Fibroblast of villous mesenchyme (primary cell): ENCODE measurements at regions not wholly inside any gene's neighbourhood (a gene's known extent, or its start where the extent isn't known, plus 50 kb on each side); places are given as distances from the start of the nearest gene placed in this dataset.
"Not testable (repeated sequence)": the region's sequence is repeated elsewhere in the genome, so short reads cannot be mapped to it uniquely, and the experiment has no call there.

Experiments used
- DNase-seq: peaks from one replicate; pipeline ENCODE4 v3.0.0-alpha.2; 2010; ENCODE audit warnings: low read depth
- H3K4me3 ChIP-seq: 2 replicates; pipeline ENCODE4 v1.5.1; 2011; ENCODE audit warnings: low read depth, mild to moderate bottlenecking, low read length
- TF ChIP-seq, protein P1 (sequence below): IDR thresholded peaks from 2 replicates; pipeline ENCODE4 v1.5.1; 2012; ENCODE audit warnings: low read depth, mild to moderate bottlenecking, low read length; ENCODE audit not compliant: insufficient read depth

DNA sequence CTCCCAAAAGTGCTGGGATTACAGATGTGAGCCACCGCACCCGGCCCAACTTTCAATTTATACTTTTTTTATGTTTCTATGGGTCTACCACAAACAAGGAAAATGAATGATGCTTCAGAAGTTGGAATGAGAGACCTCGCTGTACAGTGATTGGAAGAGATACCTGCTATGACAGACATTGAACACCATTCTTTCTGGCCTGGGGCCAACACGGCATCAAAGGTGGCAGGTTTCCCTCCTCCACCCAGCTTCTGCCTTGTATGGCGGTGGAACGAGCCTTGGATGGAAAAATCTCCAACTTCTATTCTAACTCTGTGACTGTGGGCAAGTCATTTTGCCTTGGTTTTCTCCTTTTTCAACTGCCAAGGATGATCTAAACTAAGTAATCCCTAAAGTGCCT is 117.8 kb upstream of the FAM174B start:
- no peak for DNase-seq
- no peak overlapping the region for H3K4me3 ChIP-seq
- TF ChIP-seq, protein P1, sequence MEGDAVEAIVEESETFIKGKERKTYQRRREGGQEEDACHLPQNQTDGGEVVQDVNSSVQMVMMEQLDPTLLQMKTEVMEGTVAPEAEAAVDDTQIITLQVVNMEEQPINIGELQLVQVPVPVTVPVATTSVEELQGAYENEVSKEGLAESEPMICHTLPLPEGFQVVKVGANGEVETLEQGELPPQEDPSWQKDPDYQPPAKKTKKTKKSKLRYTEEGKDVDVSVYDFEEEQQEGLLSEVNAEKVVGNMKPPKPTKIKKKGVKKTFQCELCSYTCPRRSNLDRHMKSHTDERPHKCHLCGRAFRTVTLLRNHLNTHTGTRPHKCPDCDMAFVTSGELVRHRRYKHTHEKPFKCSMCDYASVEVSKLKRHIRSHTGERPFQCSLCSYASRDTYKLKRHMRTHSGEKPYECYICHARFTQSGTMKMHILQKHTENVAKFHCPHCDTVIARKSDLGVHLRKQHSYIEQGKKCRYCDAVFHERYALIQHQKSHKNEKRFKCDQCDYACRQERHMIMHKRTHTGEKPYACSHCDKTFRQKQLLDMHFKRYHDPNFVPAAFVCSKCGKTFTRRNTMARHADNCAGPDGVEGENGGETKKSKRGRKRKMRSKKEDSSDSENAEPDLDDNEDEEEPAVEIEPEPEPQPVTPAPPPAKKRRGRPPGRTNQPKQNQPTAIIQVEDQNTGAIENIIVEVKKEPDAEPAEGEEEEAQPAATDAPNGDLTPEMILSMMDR, result no peak

DNA sequence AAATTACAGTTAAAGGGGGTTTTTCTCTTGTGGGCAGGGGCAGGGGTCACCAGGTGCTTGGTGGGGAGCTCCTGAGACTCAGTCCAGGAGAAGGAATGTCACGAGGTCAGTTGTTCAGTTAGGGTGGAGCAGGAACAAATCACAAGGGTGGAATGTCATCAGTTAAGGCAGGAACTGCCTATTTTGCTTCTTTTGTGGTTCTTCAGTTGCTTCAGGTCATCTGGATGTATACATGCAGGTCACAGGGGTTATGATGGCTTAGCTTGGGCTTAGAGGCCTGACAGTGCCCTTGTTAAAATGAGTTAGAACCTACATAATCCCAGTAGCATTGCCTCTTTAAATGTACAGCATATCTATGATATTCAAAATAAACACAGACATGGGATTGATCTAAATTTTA is 120.2 kb upstream of the CHD2 start:
- TF ChIP-seq, protein P1, result no peak
- no peak overlapping the region for H3K4me3 ChIP-seq
- no peak for DNase-seq

DNA sequence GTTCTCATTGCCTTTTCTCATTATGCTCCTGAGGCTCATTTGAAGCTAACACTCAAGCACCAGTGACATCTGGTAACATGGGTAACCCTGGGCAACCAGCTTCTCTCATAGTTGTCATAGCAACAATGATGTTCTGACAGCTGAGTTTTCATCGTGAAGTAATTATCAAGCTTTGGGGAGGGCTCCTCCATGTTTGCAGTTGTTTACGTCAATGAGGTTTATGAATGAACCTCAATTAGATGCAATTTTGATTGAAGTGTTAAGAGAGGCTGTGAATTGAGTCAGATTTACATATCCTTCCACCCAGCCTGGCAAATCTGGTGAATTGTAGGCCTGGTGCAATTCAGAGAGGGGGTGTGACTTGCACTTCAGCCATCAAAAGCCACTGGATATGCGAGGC is 119.3 kb upstream of the CHD2 start:
- DNase-seq, result no peak
- TF ChIP-seq, protein P1, result no peak

DNA sequence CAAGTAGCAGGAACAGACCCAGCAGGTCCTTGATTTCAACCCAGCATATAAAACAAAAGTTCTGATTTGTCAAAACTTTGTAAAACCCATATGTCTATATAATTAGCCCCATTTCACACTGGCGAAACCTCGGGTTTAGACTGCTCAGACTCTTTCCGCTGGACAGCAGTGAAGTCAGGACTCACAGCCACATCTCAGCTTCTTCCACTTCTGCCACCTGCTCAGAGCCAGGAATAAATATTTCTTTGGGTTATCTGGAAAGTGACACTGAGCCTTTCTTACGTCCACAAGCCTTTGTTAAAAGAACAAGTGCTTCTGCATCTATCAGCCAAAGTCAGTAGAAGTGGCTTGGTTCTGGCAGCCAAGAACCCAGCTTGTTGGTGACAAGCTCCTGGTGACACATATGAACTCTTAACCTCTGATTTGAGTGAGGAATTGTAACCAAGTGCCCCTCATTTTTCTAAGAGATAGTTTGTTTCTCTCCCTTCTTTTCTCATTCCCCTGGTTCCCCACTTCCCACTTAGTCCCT is 118.1 kb upstream of the CHD2 start:
- H3K4me3 ChIP-seq, result no peak overlapping the region
- TF ChIP-seq, protein P1, result no peak
- no peak for DNase-seq

More for the DNA sequence above, 119.3 kb upstream of the CHD2 start:
- H3K4me3 ChIP-seq, result no peak overlapping the region

DNA sequence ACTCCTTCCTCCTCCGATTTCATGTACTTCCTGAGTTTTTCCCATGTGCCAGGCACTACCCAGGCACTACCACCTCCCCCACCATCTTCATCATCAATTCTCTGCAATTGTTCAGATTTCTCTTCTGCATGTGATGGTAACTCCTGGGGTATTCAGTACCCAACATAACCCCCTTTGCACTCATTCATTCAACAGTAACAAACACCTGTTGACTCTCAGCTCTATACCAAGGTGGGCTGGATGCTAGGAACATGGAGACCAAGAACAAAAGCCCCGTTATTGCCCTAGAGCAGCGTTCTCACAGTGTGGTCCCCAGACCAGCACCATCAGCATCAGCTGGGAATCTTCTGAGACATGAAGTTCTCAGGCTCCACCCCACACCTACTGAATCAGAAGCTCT is 113.0 kb upstream of the CHD2 start:
- DNase-seq, result no peak
- no peak overlapping the region for H3K4me3 ChIP-seq
- TF ChIP-seq, protein P1, result no peak

DNA sequence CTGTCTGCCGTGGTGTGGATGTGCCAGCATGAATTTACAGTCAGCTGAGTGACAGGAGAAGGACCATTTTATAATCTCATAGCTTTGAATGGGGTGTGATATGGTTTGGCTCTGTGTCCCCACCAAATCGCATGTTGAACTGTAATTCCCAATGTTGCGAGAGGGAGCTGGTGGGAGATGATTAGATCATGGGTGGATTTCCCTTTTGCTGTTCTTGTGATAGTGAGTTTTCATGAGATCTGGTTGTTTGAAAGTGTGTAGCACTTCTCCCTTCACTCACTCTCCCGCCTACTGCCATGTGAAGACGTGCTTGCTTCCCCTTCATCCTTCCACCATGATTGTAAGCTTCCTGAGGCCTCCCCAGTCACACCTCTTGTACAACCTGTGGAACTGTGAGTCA is 111.9 kb upstream of the CHD2 start:
- no peak overlapping the region for H3K4me3 ChIP-seq
- DNase-seq, result no peak
- TF ChIP-seq, protein P1, result no peak

DNA sequence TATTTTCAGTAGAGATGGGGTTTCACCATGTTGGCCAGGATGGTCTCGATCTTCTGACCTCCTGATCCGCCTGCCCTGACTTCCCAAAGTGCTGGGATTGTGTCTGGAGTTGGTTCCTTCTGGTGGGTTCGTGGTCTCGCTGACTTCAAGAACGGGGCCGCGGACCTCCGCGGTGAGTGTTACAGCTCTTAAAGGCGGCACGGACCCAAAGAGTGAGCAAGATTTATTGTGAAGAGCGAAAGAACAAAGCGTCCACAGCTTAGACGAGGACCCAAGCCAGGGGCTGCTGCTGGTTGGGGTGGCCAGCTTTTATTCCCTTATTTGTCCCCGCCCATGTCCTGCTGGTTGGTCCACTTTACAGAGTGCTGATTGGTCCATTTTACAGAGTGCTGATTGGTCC is 111.3 kb upstream of the CHD2 start:
- not testable (repeated sequence) for DNase-seq, H3K4me3 ChIP-seq

DNA sequence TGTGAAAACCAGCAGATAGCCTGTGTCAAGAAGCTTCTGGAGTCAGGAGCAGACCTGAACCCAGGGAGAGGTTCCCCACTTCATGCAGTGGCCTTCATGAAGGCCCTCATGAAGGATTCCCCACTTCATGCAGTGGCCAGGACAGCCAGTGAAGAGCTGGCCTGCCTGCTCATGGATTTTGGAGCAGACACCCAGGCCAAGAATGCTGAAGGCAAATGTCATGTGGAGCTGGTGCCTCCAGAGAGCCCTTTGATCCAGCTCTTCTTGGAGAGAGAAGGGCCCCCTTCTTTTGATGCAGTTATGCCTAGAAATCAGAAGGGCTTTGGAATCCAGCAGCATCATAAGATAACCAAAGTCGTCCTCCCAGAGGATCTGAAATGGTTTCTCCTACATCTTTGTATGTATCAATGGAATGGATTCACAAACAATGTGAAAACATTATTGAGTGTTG is 103.9 kb upstream of the CHD2 start:
- H3K4me3 ChIP-seq, result no peak overlapping the region
- no peak for DNase-seq
- TF ChIP-seq, protein P1, result no peak
